Lower leg skin (tissue), 4 donors: ENCODE measurements at regions not wholly inside any gene's neighbourhood (a gene's known extent, or its start where the extent isn't known, plus 50 kb on each side); places are given as distances from the start of the nearest gene placed in this dataset.

Source experiments
- DNase-seq, 2 donors: peaks; one replicate each; pipeline ENCODE4 v3.0.0-alpha.2; 2019; ENCODE audit warnings: low spot score in 2 of 2
- H3K4me3 ChIP-seq: fragments of 200-600 bp; sonication (generic); 2 replicates; pipeline ENCODE4 v1.5.1; 2017; ENCODE audit warnings: mild to moderate bottlenecking, low read depth; ENCODE audit not compliant: poor library complexity, severe bottlenecking
- CTCF ChIP-seq, 3 donors: fragments of 450-650 bp; IDR thresholded peaks; one replicate each; pipeline ENCODE4 v1.5.1; 2016; ENCODE audit warnings: antibody characterized with exemption in 3 of 3, mild to moderate bottlenecking in 3 of 3, moderate library complexity in 2 of 3
- POLR2A ChIP-seq, 2 donors: fragments of 450-650 bp; IDR thresholded peaks; one replicate each; pipeline ENCODE4 v1.6.1; 2016 to 2017; ENCODE audit warnings: antibody characterized with exemption in 2 of 2, mild to moderate bottlenecking in 1 of 2, moderate library complexity in 1 of 2
- WGBS, 2 donors: methylation state at CpG; one replicate each; pipeline ENCODE4 v1.1.5; 2018; 5-methylcytosine and 5-hydroxymethylcytosine counted together
- intact Hi-C: fragments of 100-400 bp; cut with DNase I; formaldehyde crosslinking; loops from one replicate; pipeline ENCODE4 v1.15.0; 2023; ENCODE audit warnings: low total_unique reads

GRCh38 chr5:13252699-13253098 lies 691.8 kb downstream of the DNAH5 start:
- H3K4me3 ChIP-seq = no peak overlapping the region
- TF ChIP-seq POLR2A (IDR thresholded peaks at IDR 0.05) (no peak), CTCF (IDR thresholded peaks at IDR 0.05) (no peak)
- 88 to 91% methylated on average over 5 of the region's 5 CpGs for WGBS, 2 donors
- intact Hi-C loops = no loop called here
- DNase-seq = no peak

- H3K4me3 ChIP-seq = no peak overlapping the region
- intact Hi-C loops = no loop called here
- DNase-seq = no peak
- TF ChIP-seq CTCF (IDR thresholded peaks at IDR 0.05) (no peak), POLR2A (IDR thresholded peaks at IDR 0.05) (no peak)
- WGBS, 2 donors = 59 to 62% methylated on average over 7 of the region's 7 CpGs
Observed at GRCh38 chr5:13251623-13252376, 692.7 kb downstream of the DNAH5 start.

- no peak for TF ChIP-seq CTCF (IDR thresholded peaks at IDR 0.05)
- TF ChIP-seq POLR2A (IDR thresholded peaks at IDR 0.05) = no peak
- DNase-seq = no peak
- 80 to 85% methylated on average over 4 of the region's 4 CpGs for WGBS, 2 donors
- intact Hi-C loops = no loop called here
- H3K4me3 ChIP-seq = no peak overlapping the region
Observed at GRCh38 chr5:13250464-13251291, 693.8 kb downstream of the DNAH5 start.

GRCh38 chr5:13249854-13250253 lies 694.6 kb downstream of the DNAH5 start:
- intact Hi-C loops = no loop called here
- 88 to 91% methylated on average over 1 of the region's 1 CpG for WGBS, 2 donors
- no peak for TF ChIP-seq CTCF (IDR thresholded peaks at IDR 0.05)
- TF ChIP-seq POLR2A (IDR thresholded peaks at IDR 0.05) = no peak
- H3K4me3 ChIP-seq = no peak overlapping the region
- DNase-seq = no peak

- TF ChIP-seq CTCF (IDR thresholded peaks at IDR 0.05) (no peak), POLR2A (IDR thresholded peaks at IDR 0.05) (no peak)
- no peak for DNase-seq
- intact Hi-C loops = no loop called here
- H3K4me3 ChIP-seq = no peak overlapping the region
- WGBS, 2 donors = 27 to 33% methylated on average over 3 of the region's 3 CpGs
Observed at GRCh38 chr5:13248253-13248652, 696.2 kb downstream of the DNAH5 start.
